Cardiac muscle cell (in vitro differentiated cells and primary cell): ENCODE measurements at regions not wholly inside any gene's neighbourhood (a gene's known extent, or its start where the extent isn't known, plus 50 kb on each side); places are given as distances from the start of the nearest gene placed in this dataset.
"Not testable (repeated sequence)": the region's sequence is repeated elsewhere in the genome, so short reads cannot be mapped to it uniquely, and the experiment has no call there.

Experiments
- DNase-seq, 2 donors: peaks; one replicate each; pipeline versions ENCODE4 v3.0.0 to v3.0.0-alpha.2; 2010 to 2017; ENCODE audit warnings: low read depth in 1 of 2, low spot score in 1 of 2
- H3K27ac ChIP-seq: fragments of 200-600 bp; sonication (generic); 2 replicates; pipeline ENCODE4 v1.5.1; 2016
- H3K27me3 ChIP-seq: fragments of 200-600 bp; sonication (generic); 2 replicates; pipeline ENCODE4 v1.6.0; 2016; ENCODE audit warnings: control low read depth
- H3K36me3 ChIP-seq: fragments of 200-600 bp; sonication (generic); 2 replicates; pipeline ENCODE4 v1.5.1; 2016; ENCODE audit warnings: control low read depth
- H3K4me1 ChIP-seq: fragments of 200-600 bp; sonication (generic); 2 replicates; pipeline ENCODE4 v1.8.1; 2017; ENCODE audit warnings: low read depth, mild to moderate bottlenecking, mixed run types
- H3K4me3 ChIP-seq: fragments of 200-600 bp; sonication (generic); 2 replicates; pipeline ENCODE4 v1.5.1; 2016; ENCODE audit warnings: mild to moderate bottlenecking
- H3K9me3 ChIP-seq: fragments of 200-600 bp; sonication (generic); 2 replicates; pipeline ENCODE4 v1.5.1; 2017; ENCODE audit warnings: low read depth, mild to moderate bottlenecking, control low read depth
- TF ChIP-seq, protein P1 (sequence below): IDR thresholded peaks from 2 replicates; pipeline ENCODE4 v1.5.1; 2012; ENCODE audit warnings: low read depth, mild to moderate bottlenecking, low read length

DNA sequence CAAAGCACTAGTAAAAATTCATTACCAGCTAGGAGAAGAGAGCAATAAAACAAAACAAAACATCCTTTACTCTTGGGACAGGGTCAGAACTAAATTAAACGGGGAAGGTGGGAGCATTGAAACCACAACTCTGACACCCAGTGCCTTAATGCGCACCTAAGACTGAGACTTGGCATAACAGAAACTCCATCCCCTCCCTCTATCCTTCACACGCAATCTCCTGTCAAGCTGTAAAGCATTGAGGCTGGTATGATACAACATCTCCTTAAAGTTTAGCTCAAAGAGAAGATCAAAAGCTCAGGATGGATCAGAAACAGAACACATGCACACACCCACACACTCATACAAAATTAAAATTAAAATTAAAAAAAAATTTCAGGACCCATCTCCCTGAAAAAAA lies 951.3 kb downstream of the STIM2 start:
- TF ChIP-seq, protein P1, sequence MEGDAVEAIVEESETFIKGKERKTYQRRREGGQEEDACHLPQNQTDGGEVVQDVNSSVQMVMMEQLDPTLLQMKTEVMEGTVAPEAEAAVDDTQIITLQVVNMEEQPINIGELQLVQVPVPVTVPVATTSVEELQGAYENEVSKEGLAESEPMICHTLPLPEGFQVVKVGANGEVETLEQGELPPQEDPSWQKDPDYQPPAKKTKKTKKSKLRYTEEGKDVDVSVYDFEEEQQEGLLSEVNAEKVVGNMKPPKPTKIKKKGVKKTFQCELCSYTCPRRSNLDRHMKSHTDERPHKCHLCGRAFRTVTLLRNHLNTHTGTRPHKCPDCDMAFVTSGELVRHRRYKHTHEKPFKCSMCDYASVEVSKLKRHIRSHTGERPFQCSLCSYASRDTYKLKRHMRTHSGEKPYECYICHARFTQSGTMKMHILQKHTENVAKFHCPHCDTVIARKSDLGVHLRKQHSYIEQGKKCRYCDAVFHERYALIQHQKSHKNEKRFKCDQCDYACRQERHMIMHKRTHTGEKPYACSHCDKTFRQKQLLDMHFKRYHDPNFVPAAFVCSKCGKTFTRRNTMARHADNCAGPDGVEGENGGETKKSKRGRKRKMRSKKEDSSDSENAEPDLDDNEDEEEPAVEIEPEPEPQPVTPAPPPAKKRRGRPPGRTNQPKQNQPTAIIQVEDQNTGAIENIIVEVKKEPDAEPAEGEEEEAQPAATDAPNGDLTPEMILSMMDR = no peak
- no peaks in the 10 kb centered on the region for H3K27me3 ChIP-seq
- H3K36me3 ChIP-seq = no peaks in the 10 kb centered on the region
- no peak for DNase-seq
- peaks cover 7% of the 10 kb centered on the region for H3K4me1 ChIP-seq
- H3K9me3 ChIP-seq = no peaks in the 10 kb centered on the region
- no peak overlapping the region for H3K4me3 ChIP-seq
- no peak overlapping the region for H3K27ac ChIP-seq

DNA sequence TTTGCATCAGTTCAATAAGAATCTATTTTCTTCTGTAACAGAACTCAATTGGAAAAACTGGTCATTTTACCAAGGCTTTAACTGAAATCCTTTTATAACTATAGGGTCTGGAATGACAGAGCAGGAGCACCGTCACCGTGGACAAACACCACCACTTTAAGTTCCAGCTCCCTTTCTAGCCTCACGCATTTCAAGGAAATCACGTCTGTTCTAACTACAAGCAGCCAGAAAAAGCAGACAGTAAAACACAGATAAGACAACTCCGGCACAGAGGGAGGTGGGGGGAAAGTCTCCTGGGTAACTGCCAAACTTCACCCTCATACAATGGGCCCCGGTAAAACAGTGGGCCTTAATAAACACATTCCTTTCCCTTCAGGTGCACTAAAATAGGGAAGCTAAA lies 952.6 kb downstream of the STIM2 start:
- peak overlapping the region; percentile 31 for H3K27ac ChIP-seq
- DNase-seq = peak in 1 of 2 donors; percentile 14
- H3K27me3 ChIP-seq, H3K4me3 ChIP-seq, H3K4me1 ChIP-seq, H3K9me3 ChIP-seq, H3K36me3 ChIP-seq: not testable (repeated sequence)

DNA sequence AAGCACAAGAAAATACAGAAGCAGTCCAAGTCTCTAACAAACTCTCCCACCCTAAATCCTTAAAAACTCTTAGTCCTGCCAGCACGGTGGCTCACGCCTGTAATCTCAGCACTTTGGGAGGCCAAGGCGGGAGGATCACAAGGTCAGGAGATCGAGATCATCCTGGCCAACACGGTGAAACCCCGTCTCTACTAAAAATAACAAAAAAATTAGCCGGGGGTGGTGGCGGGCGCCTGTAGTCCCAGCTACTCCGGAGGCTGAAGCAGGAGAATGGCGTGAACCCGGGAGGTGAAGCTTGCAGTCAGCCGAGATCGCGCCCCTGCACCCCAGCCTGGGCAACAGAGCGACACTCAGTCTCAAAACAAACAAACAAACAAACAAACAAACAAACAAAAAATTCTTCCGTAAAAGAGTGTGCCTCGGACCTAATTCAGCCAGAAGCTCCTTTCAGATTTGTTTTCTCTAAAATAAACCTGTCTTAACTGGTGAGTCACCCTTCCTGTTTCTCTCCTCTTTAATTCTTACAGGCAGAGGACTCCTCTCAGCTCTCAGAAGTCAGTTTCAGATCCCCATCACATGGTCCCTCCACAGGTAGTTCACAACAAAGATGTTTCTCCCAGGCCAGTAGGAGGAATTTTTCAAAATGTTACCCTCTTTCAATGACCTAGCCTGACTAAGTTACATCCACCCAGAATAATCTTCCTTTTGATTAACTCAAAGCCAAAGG lies 953.2 kb downstream of the STIM2 start:
- H3K36me3 ChIP-seq, H3K4me3 ChIP-seq, H3K9me3 ChIP-seq, H3K4me1 ChIP-seq, DNase-seq, H3K27me3 ChIP-seq: not testable (repeated sequence)
- peak overlapping the region; percentile 31 for H3K27ac ChIP-seq

DNA sequence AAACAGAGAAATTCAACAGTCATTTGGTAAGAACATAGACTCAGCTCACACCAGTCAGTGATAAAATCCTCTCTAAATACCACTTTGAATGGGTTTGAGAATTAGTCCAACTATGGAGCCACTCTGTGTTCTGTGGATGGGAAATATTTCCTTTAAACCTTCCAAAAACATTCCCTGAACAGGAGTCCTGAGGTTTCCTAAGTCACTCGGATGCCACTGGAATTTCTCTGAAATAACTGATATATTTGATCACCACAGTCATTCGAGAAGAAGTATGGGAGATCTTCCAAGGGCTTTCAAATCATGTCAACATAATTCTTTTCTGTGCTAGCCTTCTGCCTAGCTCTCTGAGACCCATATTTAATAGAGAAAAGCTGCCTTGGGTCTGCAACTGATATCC lies 958.6 kb downstream of the STIM2 start:
- Histone ChIP-seq H3K9me3 (no peaks in the 10 kb centered on the region), H3K27me3 (no peaks in the 10 kb centered on the region), H3K4me1 (no peaks in the 10 kb centered on the region), H3K36me3 (no peaks in the 10 kb centered on the region), H3K27ac (no peak overlapping the region), H3K4me3 (no peak overlapping the region)
- DNase-seq = no peak
- TF ChIP-seq, protein P1 = no peak

DNA sequence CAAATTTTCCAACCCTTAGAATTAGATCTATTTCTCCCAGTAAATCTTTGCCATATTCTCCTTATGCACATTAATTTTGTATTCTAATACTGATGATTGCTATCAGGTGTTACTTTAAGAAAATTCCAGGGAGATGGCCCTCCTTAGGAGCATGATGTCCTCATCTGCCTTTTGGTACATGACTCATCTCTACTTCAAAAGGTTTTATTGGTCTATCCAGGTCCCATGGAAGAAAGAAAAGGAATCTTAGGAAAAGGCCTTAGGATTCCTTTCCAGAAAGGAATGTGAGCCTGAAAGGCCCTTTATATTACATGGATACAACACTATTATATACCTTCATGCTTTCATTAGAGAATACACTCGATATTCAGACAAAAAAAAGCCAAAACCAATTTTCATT lies 968.2 kb downstream of the STIM2 start:
- H3K9me3 ChIP-seq = no peaks in the 10 kb centered on the region
- TF ChIP-seq, protein P1 = no peak
- no peak for DNase-seq
- no peak overlapping the region for H3K27ac ChIP-seq
- H3K4me1 ChIP-seq = no peaks in the 10 kb centered on the region
- no peaks in the 10 kb centered on the region for H3K27me3 ChIP-seq
- no peaks in the 10 kb centered on the region for H3K36me3 ChIP-seq
- no peak overlapping the region for H3K4me3 ChIP-seq

DNA sequence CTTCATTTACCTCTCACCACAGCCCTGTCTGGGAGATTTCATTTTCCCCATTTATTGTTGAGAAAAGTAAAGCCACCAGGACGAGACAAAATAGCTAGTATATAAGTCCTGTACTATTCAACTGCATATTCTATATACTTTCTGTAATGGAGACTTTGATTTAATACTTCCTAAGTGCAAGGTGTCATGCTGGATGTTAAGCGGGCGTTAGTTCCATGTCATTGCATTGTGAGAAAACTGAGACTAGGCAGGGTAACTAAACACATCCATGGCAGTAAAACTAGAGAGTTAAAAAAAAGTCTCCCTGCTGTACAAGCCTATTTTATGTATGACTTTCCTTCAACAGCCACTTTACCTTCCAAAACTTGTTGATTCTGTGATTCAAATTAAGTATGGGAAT lies 969.6 kb downstream of the STIM2 start:
- Histone ChIP-seq H3K27ac (no peak overlapping the region), H3K4me3 (no peak overlapping the region), H3K36me3 (no peaks in the 10 kb centered on the region), H3K27me3 (no peaks in the 10 kb centered on the region), H3K4me1 (no peaks in the 10 kb centered on the region), H3K9me3 (no peaks in the 10 kb centered on the region)
- TF ChIP-seq, protein P1 = no peak
- DNase-seq = no peak
